ENCODE measurements at regions not wholly inside any gene's neighbourhood (a gene's known extent, or its start where the extent isn't known, plus 50 kb on each side); places are given as distances from the start of the nearest gene placed in this dataset.
A peak's percentile ranks its signal among the peaks of the same experiment; 100 is the strongest.

GRCh38 chr7:27419581-27420177 is 177.1 kb downstream of the EVX1 start:
- no peak for DNase-seq
- no peaks in the 10 kb centered on the region for H3K36me3 ChIP-seq (replicated peaks in 1 of 2)
- 93 to 96% (median 94%) methylated on average over 2 of the region's 2 CpGs for WGBS, 4 donors
- no peak overlapping the region for H3K27ac ChIP-seq
- intact Hi-C loops (cut with DNase I), result no loop called here
- no peak for TF ChIP-seq CTCF (IDR thresholded peaks at IDR 0.05)
- no peak for TF ChIP-seq POLR2A (IDR thresholded peaks at IDR 0.05)
- H3K4me1 ChIP-seq (replicated peaks in 1 of 2), result peaks cover 0 to 3% of the 10 kb centered on the region in 2 donors
- H3K4me3 ChIP-seq, result no peak overlapping the region
- H3K9me3 ChIP-seq (replicated peaks in 1 of 3), result no peaks in the 10 kb centered on the region
- H3K27me3 ChIP-seq, result no peaks in the 10 kb centered on the region

- no peak for DNase-seq
- Histone ChIP-seq H3K27ac (no peak overlapping the region), H3K4me3 (no peak overlapping the region), H3K36me3 (replicated peaks in 1 of 2) (no peaks in the 10 kb centered on the region), H3K4me1 (replicated peaks in 1 of 2) (peaks cover 0 to 7% of the 10 kb centered on the region in 2 donors), H3K27me3 (no peaks in the 10 kb centered on the region), H3K9me3 (replicated peaks in 1 of 3) (no peaks in the 10 kb centered on the region)
- WGBS, 4 donors, result 61 to 65% (median 63%) methylated on average over 2 of the region's 2 CpGs
- TF ChIP-seq CTCF (IDR thresholded peaks at IDR 0.05) (no peak), POLR2A (IDR thresholded peaks at IDR 0.05) (no peak)
- intact Hi-C loops (cut with DNase I), result no loop called here
Observed at GRCh38 chr7:27420702-27421101, 178.1 kb downstream of the EVX1 start.

- TF ChIP-seq CTCF (IDR thresholded peaks at IDR 0.05) (no peak), POLR2A (IDR thresholded peaks at IDR 0.05) (no peak)
- Histone ChIP-seq H3K36me3 (replicated peaks in 1 of 2) (no peaks in the 10 kb centered on the region), H3K27ac (no peak overlapping the region), H3K27me3 (no peaks in the 10 kb centered on the region), H3K4me3 (no peak overlapping the region), H3K9me3 (replicated peaks in 1 of 3) (no peaks in the 10 kb centered on the region), H3K4me1 (replicated peaks in 1 of 2) (peaks cover 0 to 7% of the 10 kb centered on the region in 2 donors)
- WGBS, 4 donors, result 69 to 78% (median 75%) methylated on average over 8 of the region's 8 CpGs
- intact Hi-C loops (cut with DNase I), result no loop called here
- DNase-seq, result peak in 4 of 7 donors; percentile 9 to 55 (median 25)
Observed at GRCh38 chr7:27423290-27423689, 180.7 kb downstream of the EVX1 start.

- no peak for DNase-seq
- H3K9me3 ChIP-seq (replicated peaks in 1 of 3), result no peaks in the 10 kb centered on the region
- TF ChIP-seq POLR2A (IDR thresholded peaks at IDR 0.05) (no peak), CTCF (IDR thresholded peaks at IDR 0.05) (no peak)
- H3K4me3 ChIP-seq, result no peak overlapping the region
- WGBS, 4 donors, result 79 to 94% (median 87%) methylated on average over 10 of the region's 10 CpGs
- intact Hi-C loops (cut with DNase I), result no loop called here
- no peaks in the 10 kb centered on the region for H3K27me3 ChIP-seq
- no peak overlapping the region for H3K27ac ChIP-seq
- peaks cover 0 to 7% of the 10 kb centered on the region in 2 donors for H3K4me1 ChIP-seq (replicated peaks in 1 of 2)
- no peaks in the 10 kb centered on the region for H3K36me3 ChIP-seq (replicated peaks in 1 of 2)
Observed at GRCh38 chr7:27423821-27424220, 181.2 kb downstream of the EVX1 start.

All from adrenal gland (tissue), 9 donors.